Peyer's patch (tissue), 4 donors: ENCODE measurements at regions not wholly inside any gene's neighbourhood (a gene's known extent, or its start where the extent isn't known, plus 50 kb on each side); places are given as distances from the start of the nearest gene placed in this dataset.

Experiments used
- POLR2A ChIP-seq, 2 donors: fragments of 450-650 bp; IDR thresholded peaks; one replicate each; pipeline ENCODE4 v1.5.1; 2017; ENCODE audit warnings: antibody characterized with exemption in 2 of 2, mild to moderate bottlenecking in 2 of 2, moderate library complexity in 2 of 2
- TF ChIP-seq, protein P1 (sequence below), 6 experiments: fragments of 450-650 bp in 4 of 6; fragments of 200-600 bp in 2 of 6; sonication (generic) in 1 of 6; IDR thresholded peaks; one replicate each; pipeline ENCODE4 v1.5.1; 2017 to 2019; ENCODE audit warnings: antibody characterized with exemption in 6 of 6, mild to moderate bottlenecking in 3 of 6, moderate library complexity in 1 of 6

GRCh38 chr7:9836671-9837070 lies 1137.0 kb upstream of the PHF14 start:
- TF ChIP-seq, protein P1, sequence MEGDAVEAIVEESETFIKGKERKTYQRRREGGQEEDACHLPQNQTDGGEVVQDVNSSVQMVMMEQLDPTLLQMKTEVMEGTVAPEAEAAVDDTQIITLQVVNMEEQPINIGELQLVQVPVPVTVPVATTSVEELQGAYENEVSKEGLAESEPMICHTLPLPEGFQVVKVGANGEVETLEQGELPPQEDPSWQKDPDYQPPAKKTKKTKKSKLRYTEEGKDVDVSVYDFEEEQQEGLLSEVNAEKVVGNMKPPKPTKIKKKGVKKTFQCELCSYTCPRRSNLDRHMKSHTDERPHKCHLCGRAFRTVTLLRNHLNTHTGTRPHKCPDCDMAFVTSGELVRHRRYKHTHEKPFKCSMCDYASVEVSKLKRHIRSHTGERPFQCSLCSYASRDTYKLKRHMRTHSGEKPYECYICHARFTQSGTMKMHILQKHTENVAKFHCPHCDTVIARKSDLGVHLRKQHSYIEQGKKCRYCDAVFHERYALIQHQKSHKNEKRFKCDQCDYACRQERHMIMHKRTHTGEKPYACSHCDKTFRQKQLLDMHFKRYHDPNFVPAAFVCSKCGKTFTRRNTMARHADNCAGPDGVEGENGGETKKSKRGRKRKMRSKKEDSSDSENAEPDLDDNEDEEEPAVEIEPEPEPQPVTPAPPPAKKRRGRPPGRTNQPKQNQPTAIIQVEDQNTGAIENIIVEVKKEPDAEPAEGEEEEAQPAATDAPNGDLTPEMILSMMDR (IDR thresholded peaks at IDR 0.05) = no peak
- no peak for TF ChIP-seq POLR2A (IDR thresholded peaks at IDR 0.05)
